ENCODE measurements at regions not wholly inside any gene's neighbourhood (a gene's known extent, or its start where the extent isn't known, plus 50 kb on each side); places are given as distances from the start of the nearest gene placed in this dataset.

DNA sequence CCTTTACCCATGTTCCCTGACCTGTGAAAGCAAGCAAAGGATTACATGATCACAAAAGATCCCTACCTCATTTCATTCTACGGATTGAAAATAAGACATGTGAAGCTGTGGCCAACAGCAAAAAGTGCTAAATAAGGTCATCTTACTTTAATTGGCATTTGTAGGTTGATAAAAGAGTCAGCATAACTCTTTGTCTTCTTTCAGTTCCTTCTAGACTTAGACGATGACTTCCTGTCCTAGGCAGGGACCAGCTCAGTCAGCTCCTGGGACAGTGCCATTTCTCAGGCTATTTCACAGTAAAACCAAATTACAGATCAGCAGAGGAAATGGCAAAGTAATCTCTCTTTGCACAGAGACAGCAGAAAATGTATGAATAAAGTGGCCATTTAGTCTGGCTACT, 480.7 kb downstream of the RFPL4B start:
- TF ChIP-seq, protein P1, sequence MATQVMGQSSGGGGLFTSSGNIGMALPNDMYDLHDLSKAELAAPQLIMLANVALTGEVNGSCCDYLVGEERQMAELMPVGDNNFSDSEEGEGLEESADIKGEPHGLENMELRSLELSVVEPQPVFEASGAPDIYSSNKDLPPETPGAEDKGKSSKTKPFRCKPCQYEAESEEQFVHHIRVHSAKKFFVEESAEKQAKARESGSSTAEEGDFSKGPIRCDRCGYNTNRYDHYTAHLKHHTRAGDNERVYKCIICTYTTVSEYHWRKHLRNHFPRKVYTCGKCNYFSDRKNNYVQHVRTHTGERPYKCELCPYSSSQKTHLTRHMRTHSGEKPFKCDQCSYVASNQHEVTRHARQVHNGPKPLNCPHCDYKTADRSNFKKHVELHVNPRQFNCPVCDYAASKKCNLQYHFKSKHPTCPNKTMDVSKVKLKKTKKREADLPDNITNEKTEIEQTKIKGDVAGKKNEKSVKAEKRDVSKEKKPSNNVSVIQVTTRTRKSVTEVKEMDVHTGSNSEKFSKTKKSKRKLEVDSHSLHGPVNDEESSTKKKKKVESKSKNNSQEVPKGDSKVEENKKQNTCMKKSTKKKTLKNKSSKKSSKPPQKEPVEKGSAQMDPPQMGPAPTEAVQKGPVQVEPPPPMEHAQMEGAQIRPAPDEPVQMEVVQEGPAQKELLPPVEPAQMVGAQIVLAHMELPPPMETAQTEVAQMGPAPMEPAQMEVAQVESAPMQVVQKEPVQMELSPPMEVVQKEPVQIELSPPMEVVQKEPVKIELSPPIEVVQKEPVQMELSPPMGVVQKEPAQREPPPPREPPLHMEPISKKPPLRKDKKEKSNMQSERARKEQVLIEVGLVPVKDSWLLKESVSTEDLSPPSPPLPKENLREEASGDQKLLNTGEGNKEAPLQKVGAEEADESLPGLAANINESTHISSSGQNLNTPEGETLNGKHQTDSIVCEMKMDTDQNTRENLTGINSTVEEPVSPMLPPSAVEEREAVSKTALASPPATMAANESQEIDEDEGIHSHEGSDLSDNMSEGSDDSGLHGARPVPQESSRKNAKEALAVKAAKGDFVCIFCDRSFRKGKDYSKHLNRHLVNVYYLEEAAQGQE (IDR thresholded peaks at IDR 0.05; ENCODE audit: insufficient read depth in 1 of 2, low read depth in 2 of 2, low read length in 2 of 2): no peak
- no peak for TF ChIP-seq FOXP2 (optimal IDR thresholded peaks at IDR 0.05; ENCODE audit: borderline replicate concordance, extremely low read depth, extremely low read length, insufficient read depth)
